Left ventricle myocardium inferior (tissue), 1 donor: ENCODE measurements at regions not wholly inside any gene's neighbourhood (a gene's known extent, or its start where the extent isn't known, plus 50 kb on each side); places are given as distances from the start of the nearest gene placed in this dataset.

Experiments used
- DNase-seq: peaks from one replicate; pipeline ENCODE4 v3.0.0-alpha.2; 2020
- H3K27ac ChIP-seq: fragments of 200-600 bp; replicated peaks from 2 replicates; pipeline ENCODE4 v1.8.0; 2021
- H3K27me3 ChIP-seq: fragments of 200-600 bp; 2 replicates; pipeline ENCODE4 v1.8.0; 2021; ENCODE audit warnings: low read depth
- H3K36me3 ChIP-seq: fragments of 200-600 bp; 2 replicates; pipeline ENCODE4 v1.8.0; 2021
- H3K4me1 ChIP-seq: fragments of 200-600 bp; 2 replicates; pipeline ENCODE4 v1.8.0; 2021
- H3K4me3 ChIP-seq: fragments of 200-600 bp; 2 replicates; pipeline ENCODE4 v1.8.0; 2021; ENCODE audit warnings: mild to moderate bottlenecking, moderate library complexity
- H3K9me3 ChIP-seq: fragments of 200-600 bp; replicated peaks from 2 replicates; pipeline ENCODE4 v1.8.0; 2021
- intact Hi-C: fragments of 100-400 bp; cut with micrococcal nuclease; formaldehyde crosslinking; loops from one replicate; pipeline ENCODE4 v1.11.0; 2022
- TF ChIP-seq, protein P1 (sequence below): fragments of 200-600 bp; IDR thresholded peaks from 2 replicates; pipeline ENCODE4 v1.8.0; 2021; ENCODE audit warnings: antibody characterized with exemption, mild to moderate bottlenecking, borderline replicate concordance
- donor health status: DM: no; HTN: yes; CAD: no; lungs with severe emphysema.

- intact Hi-C loops, result no loop called here
- Histone ChIP-seq H3K9me3 (no peaks in the 10 kb centered on the region), H3K36me3 (no peaks in the 10 kb centered on the region), H3K27ac (no peak overlapping the region), H3K4me3 (no peak overlapping the region), H3K4me1 (no peaks in the 10 kb centered on the region), H3K27me3 (no peaks in the 10 kb centered on the region)
- no peak for DNase-seq
- TF ChIP-seq, protein P1, sequence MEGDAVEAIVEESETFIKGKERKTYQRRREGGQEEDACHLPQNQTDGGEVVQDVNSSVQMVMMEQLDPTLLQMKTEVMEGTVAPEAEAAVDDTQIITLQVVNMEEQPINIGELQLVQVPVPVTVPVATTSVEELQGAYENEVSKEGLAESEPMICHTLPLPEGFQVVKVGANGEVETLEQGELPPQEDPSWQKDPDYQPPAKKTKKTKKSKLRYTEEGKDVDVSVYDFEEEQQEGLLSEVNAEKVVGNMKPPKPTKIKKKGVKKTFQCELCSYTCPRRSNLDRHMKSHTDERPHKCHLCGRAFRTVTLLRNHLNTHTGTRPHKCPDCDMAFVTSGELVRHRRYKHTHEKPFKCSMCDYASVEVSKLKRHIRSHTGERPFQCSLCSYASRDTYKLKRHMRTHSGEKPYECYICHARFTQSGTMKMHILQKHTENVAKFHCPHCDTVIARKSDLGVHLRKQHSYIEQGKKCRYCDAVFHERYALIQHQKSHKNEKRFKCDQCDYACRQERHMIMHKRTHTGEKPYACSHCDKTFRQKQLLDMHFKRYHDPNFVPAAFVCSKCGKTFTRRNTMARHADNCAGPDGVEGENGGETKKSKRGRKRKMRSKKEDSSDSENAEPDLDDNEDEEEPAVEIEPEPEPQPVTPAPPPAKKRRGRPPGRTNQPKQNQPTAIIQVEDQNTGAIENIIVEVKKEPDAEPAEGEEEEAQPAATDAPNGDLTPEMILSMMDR, result no peak
These were observed 50.2 kb upstream of the LYZL1 start for GRCh38 chr10:29238523-29239135.
